ENCODE measurements at regions not wholly inside any gene's neighbourhood (a gene's known extent, or its start where the extent isn't known, plus 50 kb on each side); places are given as distances from the start of the nearest gene placed in this dataset.
A peak's percentile ranks its signal among the peaks of the same experiment; 100 is the strongest.

DNA sequence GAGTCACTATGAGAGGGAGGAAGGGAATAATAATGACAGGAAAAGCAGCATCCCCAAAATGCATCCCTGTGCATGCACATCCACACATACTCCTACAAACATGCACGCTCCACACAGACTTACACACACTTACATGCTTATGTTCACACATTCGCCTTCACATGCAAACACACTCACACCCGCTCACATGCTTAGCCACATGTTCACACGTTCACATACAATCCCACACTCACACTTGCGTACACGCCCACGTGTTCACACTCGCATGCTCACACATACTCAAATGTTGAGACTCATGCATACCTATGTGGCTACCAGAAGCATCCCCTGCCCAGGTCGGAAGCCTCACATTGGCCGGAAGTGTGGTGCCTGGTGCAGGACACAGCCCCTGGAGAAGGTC, 372.1 kb downstream of the MN1 start:
- Mint-ChIP-seq H3K27ac (no peak overlapping the region), H3K36me3 (ENCODE audit: insufficient read depth) (peaks cover 6% of the 10 kb centered on the region), H3K4me3 (ENCODE audit: low read depth) (no peak overlapping the region), H3K9me3 (ENCODE audit: low read depth) (peaks cover 13% of the 10 kb centered on the region), H3K27me3 (no peaks in the 10 kb centered on the region), H3K4me1 (ENCODE audit: low read depth) (peaks cover 17% of the 10 kb centered on the region)
- no peak for DNase-seq (ENCODE audit: low spot score, unreplicated experiment)
- TF ChIP-seq, protein P1, sequence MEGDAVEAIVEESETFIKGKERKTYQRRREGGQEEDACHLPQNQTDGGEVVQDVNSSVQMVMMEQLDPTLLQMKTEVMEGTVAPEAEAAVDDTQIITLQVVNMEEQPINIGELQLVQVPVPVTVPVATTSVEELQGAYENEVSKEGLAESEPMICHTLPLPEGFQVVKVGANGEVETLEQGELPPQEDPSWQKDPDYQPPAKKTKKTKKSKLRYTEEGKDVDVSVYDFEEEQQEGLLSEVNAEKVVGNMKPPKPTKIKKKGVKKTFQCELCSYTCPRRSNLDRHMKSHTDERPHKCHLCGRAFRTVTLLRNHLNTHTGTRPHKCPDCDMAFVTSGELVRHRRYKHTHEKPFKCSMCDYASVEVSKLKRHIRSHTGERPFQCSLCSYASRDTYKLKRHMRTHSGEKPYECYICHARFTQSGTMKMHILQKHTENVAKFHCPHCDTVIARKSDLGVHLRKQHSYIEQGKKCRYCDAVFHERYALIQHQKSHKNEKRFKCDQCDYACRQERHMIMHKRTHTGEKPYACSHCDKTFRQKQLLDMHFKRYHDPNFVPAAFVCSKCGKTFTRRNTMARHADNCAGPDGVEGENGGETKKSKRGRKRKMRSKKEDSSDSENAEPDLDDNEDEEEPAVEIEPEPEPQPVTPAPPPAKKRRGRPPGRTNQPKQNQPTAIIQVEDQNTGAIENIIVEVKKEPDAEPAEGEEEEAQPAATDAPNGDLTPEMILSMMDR (IDR thresholded peaks at IDR 0.05; ENCODE audit: unreplicated experiment), result no peak

GRCh38 chr22:27431081-27431480, 370.5 kb downstream of the MN1 start:
- Mint-ChIP-seq H3K27me3 (no peaks in the 10 kb centered on the region), H3K4me3 (ENCODE audit: low read depth) (no peak overlapping the region)

GRCh38 chr22:27431896-27432295, 369.7 kb downstream of the MN1 start:
- H3K4me1 Mint-ChIP-seq (ENCODE audit: low read depth), result peaks cover 22% of the 10 kb centered on the region
- no peak overlapping the region for H3K27ac Mint-ChIP-seq
- peaks cover 6% of the 10 kb centered on the region for H3K36me3 Mint-ChIP-seq (ENCODE audit: insufficient read depth)
- H3K9me3 Mint-ChIP-seq (ENCODE audit: low read depth), result peaks cover 13% of the 10 kb centered on the region
- DNase-seq (ENCODE audit: low spot score, unreplicated experiment), result no peak
- TF ChIP-seq, protein P1 (IDR thresholded peaks at IDR 0.05; ENCODE audit: unreplicated experiment), result no peak
- no peak overlapping the region for H3K4me3 Mint-ChIP-seq (ENCODE audit: low read depth)
- no peaks in the 10 kb centered on the region for H3K27me3 Mint-ChIP-seq

More at GRCh38 chr22:27431081-27431480, 370.5 kb downstream of the MN1 start:
- Mint-ChIP-seq H3K9me3 (ENCODE audit: low read depth) (peaks cover 13% of the 10 kb centered on the region), H3K4me1 (ENCODE audit: low read depth) (peaks cover 22% of the 10 kb centered on the region), H3K36me3 (ENCODE audit: insufficient read depth) (peaks cover 6% of the 10 kb centered on the region), H3K27ac (no peak overlapping the region)
- TF ChIP-seq, protein P1 (IDR thresholded peaks at IDR 0.05; ENCODE audit: unreplicated experiment), result no peak
- DNase-seq (ENCODE audit: low spot score, unreplicated experiment), result no peak

- peaks cover 9% of the 10 kb centered on the region for H3K9me3 Mint-ChIP-seq (ENCODE audit: low read depth)
- no peak for DNase-seq (ENCODE audit: low spot score, unreplicated experiment)
- peak overlapping the region; percentile 71 for H3K27ac Mint-ChIP-seq
- peaks cover 6% of the 10 kb centered on the region for H3K36me3 Mint-ChIP-seq (ENCODE audit: insufficient read depth)
- H3K4me1 Mint-ChIP-seq (ENCODE audit: low read depth), result peaks cover 22% of the 10 kb centered on the region
- TF ChIP-seq, protein P1 (IDR thresholded peaks at IDR 0.05; ENCODE audit: unreplicated experiment), result no peak
- H3K4me3 Mint-ChIP-seq (ENCODE audit: low read depth), result no peak overlapping the region
- H3K27me3 Mint-ChIP-seq, result no peaks in the 10 kb centered on the region
Observed at GRCh38 chr22:27433099-27433498, 368.5 kb downstream of the MN1 start.

DNA sequence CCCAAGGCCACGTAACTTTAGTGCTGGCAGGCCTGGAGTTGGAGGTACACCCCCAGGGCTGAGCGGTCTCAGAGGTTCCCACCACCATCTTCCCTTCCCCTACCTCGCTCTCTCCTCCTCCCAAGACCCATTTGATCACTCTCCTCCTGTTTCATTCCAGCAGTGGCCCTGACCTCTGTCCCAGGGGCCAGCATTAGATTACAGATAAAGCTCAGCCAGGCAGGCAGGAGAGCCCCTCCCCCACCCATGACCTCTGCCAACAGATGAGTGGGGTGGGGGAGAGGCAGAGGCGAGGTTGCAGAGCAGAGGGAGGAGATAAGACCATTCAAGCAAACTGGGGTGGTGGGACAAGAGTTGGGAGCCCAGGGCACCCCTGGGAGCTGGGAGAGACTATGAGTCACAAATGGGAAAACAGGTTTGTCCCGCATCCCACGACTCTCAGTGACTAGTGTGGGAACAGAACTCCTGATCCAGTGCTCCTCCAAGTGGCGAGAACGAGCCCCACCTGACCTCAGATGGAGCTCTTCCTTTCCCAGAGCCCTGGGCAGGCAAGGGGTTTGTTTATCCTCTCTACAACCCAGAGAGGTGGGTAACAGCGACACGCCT, 367.9 kb downstream of the MN1 start:
- peak overlapping the region; percentile 87 for H3K27ac Mint-ChIP-seq
- H3K27me3 Mint-ChIP-seq, result no peaks in the 10 kb centered on the region
- H3K9me3 Mint-ChIP-seq (ENCODE audit: low read depth), result peaks cover 6% of the 10 kb centered on the region
- peaks cover 26% of the 10 kb centered on the region for H3K4me1 Mint-ChIP-seq (ENCODE audit: low read depth)
- no peak for DNase-seq (ENCODE audit: low spot score, unreplicated experiment)
- TF ChIP-seq, protein P1 (IDR thresholded peaks at IDR 0.05; ENCODE audit: unreplicated experiment), result no peak
- H3K36me3 Mint-ChIP-seq (ENCODE audit: insufficient read depth), result peaks cover 6% of the 10 kb centered on the region
- H3K4me3 Mint-ChIP-seq (ENCODE audit: low read depth), result peak overlapping the region; percentile 11

All from progenitor cell of endocrine pancreas (in vitro differentiated cells).